ENCODE measurements at regions not wholly inside any gene's neighbourhood (a gene's known extent, or its start where the extent isn't known, plus 50 kb on each side); places are given as distances from the start of the nearest gene placed in this dataset.

- no peak overlapping the region for H3K27ac ChIP-seq
- no peak overlapping the region for H3K4me3 ChIP-seq
- no peaks in the 10 kb centered on the region for H3K36me3 ChIP-seq
- DNase-seq: no peak
- H3K4me1 ChIP-seq: no peaks in the 10 kb centered on the region
- intact Hi-C loops (cut with DNase I; ENCODE audit: low total_unique reads): no loop called here
- no peaks in the 10 kb centered on the region for H3K27me3 ChIP-seq (replicated peaks in 1 of 7)
- TF ChIP-seq POLR2AphosphoS5 (IDR thresholded peaks at IDR 0.05) (no peak), CTCF (IDR thresholded peaks at IDR 0.05 in 8 of 11, conservative IDR thresholded peaks at IDR 0.05 in 3 of 11) (no peak), POLR2A (IDR thresholded peaks at IDR 0.05) (no peak)
- H3K9me3 ChIP-seq: peaks cover 0 to 7% (median 0%) of the 10 kb centered on the region in 8 donors
- WGBS, 5 donors: 75 to 83% (median 81%) methylated on average over 7 of the region's 7 CpGs
Measured at GRCh38 chr3:189082666-189083427, 88.9 kb upstream of the TPRG1 start.

GRCh38 chr3:189084620-189085019, 87.2 kb upstream of the TPRG1 start:
- no peaks in the 10 kb centered on the region for H3K27me3 ChIP-seq (replicated peaks in 1 of 7)
- peaks cover 0 to 7% (median 0%) of the 10 kb centered on the region in 8 donors for H3K9me3 ChIP-seq
- H3K36me3 ChIP-seq: no peaks in the 10 kb centered on the region
- no peak for DNase-seq
- intact Hi-C loops (cut with DNase I; ENCODE audit: low total_unique reads): no loop called here
- WGBS, 5 donors: 59 to 75% (median 65%) methylated on average over 4 of the region's 4 CpGs
- H3K4me3 ChIP-seq: no peak overlapping the region
- no peak overlapping the region for H3K27ac ChIP-seq
- H3K4me1 ChIP-seq: no peaks in the 10 kb centered on the region
- TF ChIP-seq POLR2AphosphoS5 (IDR thresholded peaks at IDR 0.05): no peak
- no peak for TF ChIP-seq POLR2A (IDR thresholded peaks at IDR 0.05)
- no peak for TF ChIP-seq CTCF (IDR thresholded peaks at IDR 0.05 in 8 of 11, conservative IDR thresholded peaks at IDR 0.05 in 3 of 11)

GRCh38 chr3:189092547-189092946, 79.2 kb upstream of the TPRG1 start:
- no peaks in the 10 kb centered on the region for H3K4me1 ChIP-seq
- no peaks in the 10 kb centered on the region for H3K27me3 ChIP-seq (replicated peaks in 1 of 7)
- no peak overlapping the region for H3K27ac ChIP-seq
- DNase-seq: no peak
- intact Hi-C loops (cut with DNase I; ENCODE audit: low total_unique reads): no loop called here
- H3K4me3 ChIP-seq: no peak overlapping the region
- WGBS, 5 donors: 74 to 91% (median 80%) methylated on average over 4 of the region's 4 CpGs
- peaks cover 0 to 4% (median 0%) of the 10 kb centered on the region in 8 donors for H3K9me3 ChIP-seq
- TF ChIP-seq POLR2AphosphoS5 (IDR thresholded peaks at IDR 0.05) (no peak), CTCF (IDR thresholded peaks at IDR 0.05 in 8 of 11, conservative IDR thresholded peaks at IDR 0.05 in 3 of 11) (no peak), POLR2A (IDR thresholded peaks at IDR 0.05) (no peak)
- no peaks in the 10 kb centered on the region for H3K36me3 ChIP-seq

- no peak for DNase-seq
- no peak overlapping the region for H3K4me3 ChIP-seq
- WGBS, 5 donors: 81 to 89% (median 87%) methylated on average over 6 of the region's 6 CpGs
- H3K27me3 ChIP-seq (replicated peaks in 1 of 7): no peaks in the 10 kb centered on the region
- H3K9me3 ChIP-seq: no peaks in the 10 kb centered on the region
- H3K27ac ChIP-seq: no peak overlapping the region
- intact Hi-C loops (cut with DNase I; ENCODE audit: low total_unique reads): no loop called here
- H3K4me1 ChIP-seq: no peaks in the 10 kb centered on the region
- TF ChIP-seq POLR2A (IDR thresholded peaks at IDR 0.05) (no peak), POLR2AphosphoS5 (IDR thresholded peaks at IDR 0.05) (no peak), CTCF (IDR thresholded peaks at IDR 0.05 in 8 of 11, conservative IDR thresholded peaks at IDR 0.05 in 3 of 11) (no peak)
- H3K36me3 ChIP-seq: no peaks in the 10 kb centered on the region
Measured at GRCh38 chr3:189094539-189094938, 77.2 kb upstream of the TPRG1 start.
